ENCODE measurements at regions not wholly inside any gene's neighbourhood (a gene's known extent, or its start where the extent isn't known, plus 50 kb on each side); places are given as distances from the start of the nearest gene placed in this dataset.

GRCh38 chr12:114738460-114739184, 54.6 kb upstream of the TBX3 start:
- TF ChIP-seq EZH2 (IDR thresholded peaks at IDR 0.05; ENCODE audit: insufficient read depth, poor library complexity, severe bottlenecking) (no peak), EZH2phosphoT487 (IDR thresholded peaks at IDR 0.05; ENCODE audit: insufficient read depth, low read depth) (no peak)

Measured in GM23248 (cell line).